ENCODE measurements at regions not wholly inside any gene's neighbourhood (a gene's known extent, or its start where the extent isn't known, plus 50 kb on each side); places are given as distances from the start of the nearest gene placed in this dataset.

DNA sequence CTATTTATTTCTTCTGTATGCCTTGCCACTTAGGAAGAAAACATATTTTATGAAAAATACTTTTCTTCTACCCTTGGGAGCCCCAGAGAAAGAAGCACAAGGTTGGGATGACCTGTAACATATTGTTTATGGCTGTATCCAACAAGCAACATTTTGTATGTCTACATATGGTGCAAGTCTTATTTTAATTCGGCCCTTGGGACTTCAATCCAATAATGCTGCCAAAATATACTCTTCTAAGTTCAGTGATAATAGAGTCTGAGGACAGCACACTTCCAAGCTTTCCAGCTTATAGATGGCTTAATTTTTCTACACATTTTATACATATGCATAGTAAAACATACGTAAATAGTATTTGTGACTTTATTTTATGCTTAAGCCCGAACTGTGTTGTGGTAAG, 318.5 kb upstream of the SEMA3A start:
- no peaks in the 10 kb centered on the region for H3K27me3 Mint-ChIP-seq (ENCODE audit: insufficient read depth, unreplicated experiment)
- no peaks in the 10 kb centered on the region for H3K4me1 Mint-ChIP-seq (ENCODE audit: low read depth, unreplicated experiment)
- Histone ChIP-seq H3K4me1 (no peaks in the 10 kb centered on the region), H3K4me3 (ENCODE audit: low read depth, low read length) (no peak overlapping the region), H3K36me3 (ENCODE audit: control insufficient read depth, insufficient read depth, low read length) (no peaks in the 10 kb centered on the region), H3K27me3 (replicated peaks; ENCODE audit: control insufficient read depth, insufficient read depth, low read length) (no peaks in the 10 kb centered on the region), H3K9me3 (no peaks in the 10 kb centered on the region)
- DNase-seq: no peak
- BruUV-seq (replicated peaks): no TSS peak
- H3K4me3 Mint-ChIP-seq (ENCODE audit: unreplicated experiment): no peak overlapping the region
- no peaks in the 10 kb centered on the region for H3K9me3 Mint-ChIP-seq (ENCODE audit: unreplicated experiment)
- POLR2A ChIA-PET: no interaction called here
- intact Hi-C loops (cut with micrococcal nuclease; ENCODE audit: unreplicated experiment): no loop called here
- H3K27ac Mint-ChIP-seq (ENCODE audit: unreplicated experiment): no peak overlapping the region
- CTCF ChIA-PET: no interaction called here
- TF ChIP-seq, protein P1, sequence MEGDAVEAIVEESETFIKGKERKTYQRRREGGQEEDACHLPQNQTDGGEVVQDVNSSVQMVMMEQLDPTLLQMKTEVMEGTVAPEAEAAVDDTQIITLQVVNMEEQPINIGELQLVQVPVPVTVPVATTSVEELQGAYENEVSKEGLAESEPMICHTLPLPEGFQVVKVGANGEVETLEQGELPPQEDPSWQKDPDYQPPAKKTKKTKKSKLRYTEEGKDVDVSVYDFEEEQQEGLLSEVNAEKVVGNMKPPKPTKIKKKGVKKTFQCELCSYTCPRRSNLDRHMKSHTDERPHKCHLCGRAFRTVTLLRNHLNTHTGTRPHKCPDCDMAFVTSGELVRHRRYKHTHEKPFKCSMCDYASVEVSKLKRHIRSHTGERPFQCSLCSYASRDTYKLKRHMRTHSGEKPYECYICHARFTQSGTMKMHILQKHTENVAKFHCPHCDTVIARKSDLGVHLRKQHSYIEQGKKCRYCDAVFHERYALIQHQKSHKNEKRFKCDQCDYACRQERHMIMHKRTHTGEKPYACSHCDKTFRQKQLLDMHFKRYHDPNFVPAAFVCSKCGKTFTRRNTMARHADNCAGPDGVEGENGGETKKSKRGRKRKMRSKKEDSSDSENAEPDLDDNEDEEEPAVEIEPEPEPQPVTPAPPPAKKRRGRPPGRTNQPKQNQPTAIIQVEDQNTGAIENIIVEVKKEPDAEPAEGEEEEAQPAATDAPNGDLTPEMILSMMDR (IDR thresholded peaks at IDR 0.05; ENCODE audit: insufficient read depth in 1 of 2, low read depth in 1 of 2, low read length in 1 of 2, severe bottlenecking in 1 of 2, unreplicated experiment in 1 of 2): no peak
- no peaks in the 10 kb centered on the region for H3K36me3 Mint-ChIP-seq (ENCODE audit: insufficient read depth, unreplicated experiment)

DNA sequence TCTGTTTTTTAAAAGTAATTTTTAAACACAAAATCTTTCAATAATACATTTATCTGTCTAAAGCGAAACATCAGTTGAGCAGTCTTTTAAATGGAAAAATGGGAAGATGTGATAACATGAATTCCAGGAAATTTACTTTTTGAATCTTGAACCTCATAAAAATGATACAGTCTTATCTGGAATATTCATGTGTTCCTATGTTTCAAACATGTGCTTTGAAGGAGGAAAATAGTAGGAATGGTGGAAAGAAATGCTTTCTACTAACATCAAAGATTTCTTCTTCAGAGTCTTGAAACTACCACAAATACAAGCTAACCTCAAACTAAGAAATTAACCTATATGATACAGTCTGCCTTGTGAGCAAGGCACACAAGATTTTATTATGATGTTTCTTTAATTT, 317.5 kb upstream of the SEMA3A start:
- H3K36me3 Mint-ChIP-seq (ENCODE audit: insufficient read depth, unreplicated experiment): no peaks in the 10 kb centered on the region
- ChIA-PET CTCF (no interaction called here), POLR2A (no interaction called here)
- H3K27me3 ChIP-seq (replicated peaks; ENCODE audit: control insufficient read depth, insufficient read depth, low read length): no peaks in the 10 kb centered on the region
- no peaks in the 10 kb centered on the region for H3K9me3 Mint-ChIP-seq (ENCODE audit: unreplicated experiment)
- intact Hi-C loops (cut with micrococcal nuclease; ENCODE audit: unreplicated experiment): no loop called here
- no TSS peak for BruUV-seq (replicated peaks)
- no peak overlapping the region for H3K4me3 ChIP-seq (ENCODE audit: low read depth, low read length)
- TF ChIP-seq, protein P1 (IDR thresholded peaks at IDR 0.05; ENCODE audit: insufficient read depth in 1 of 2, low read depth in 1 of 2, low read length in 1 of 2, severe bottlenecking in 1 of 2, unreplicated experiment in 1 of 2): no peak
- H3K4me1 Mint-ChIP-seq (ENCODE audit: low read depth, unreplicated experiment): no peaks in the 10 kb centered on the region
- H3K4me3 Mint-ChIP-seq (ENCODE audit: unreplicated experiment): no peak overlapping the region
- no peaks in the 10 kb centered on the region for H3K4me1 ChIP-seq
- H3K27me3 Mint-ChIP-seq (ENCODE audit: insufficient read depth, unreplicated experiment): no peaks in the 10 kb centered on the region
- DNase-seq: no peak
- H3K9me3 ChIP-seq: no peaks in the 10 kb centered on the region
- no peaks in the 10 kb centered on the region for H3K36me3 ChIP-seq (ENCODE audit: control insufficient read depth, insufficient read depth, low read length)
- H3K27ac Mint-ChIP-seq (ENCODE audit: unreplicated experiment): no peak overlapping the region

DNA sequence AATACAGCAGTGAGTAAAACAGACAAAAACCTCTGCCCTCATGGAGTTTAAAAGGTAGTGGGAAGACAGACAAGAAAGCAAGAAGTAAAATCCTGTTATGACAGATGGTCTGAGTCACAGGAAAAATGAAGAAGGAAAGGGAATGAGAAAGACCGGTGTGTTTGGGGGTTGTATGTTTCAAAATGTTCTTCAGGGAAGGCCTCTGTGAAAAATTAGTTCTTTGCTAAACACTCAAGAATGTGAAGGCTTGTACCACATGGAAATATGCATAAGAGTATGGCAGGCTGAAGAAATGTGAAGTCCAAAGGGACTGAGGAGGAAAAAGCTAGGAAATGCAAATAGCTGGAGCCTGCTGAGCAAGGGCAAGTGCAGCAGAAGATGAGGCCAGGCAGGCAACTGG, 315.9 kb upstream of the SEMA3A start:
- no peaks in the 10 kb centered on the region for H3K27me3 Mint-ChIP-seq (ENCODE audit: insufficient read depth, unreplicated experiment)
- intact Hi-C loops (cut with micrococcal nuclease; ENCODE audit: unreplicated experiment): no loop called here
- H3K36me3 ChIP-seq (ENCODE audit: control insufficient read depth, insufficient read depth, low read length): no peaks in the 10 kb centered on the region
- BruUV-seq (replicated peaks): no TSS peak
- no peak for DNase-seq
- no peaks in the 10 kb centered on the region for H3K9me3 Mint-ChIP-seq (ENCODE audit: unreplicated experiment)
- H3K4me3 Mint-ChIP-seq (ENCODE audit: unreplicated experiment): no peak overlapping the region
- H3K4me1 ChIP-seq: no peaks in the 10 kb centered on the region
- H3K27me3 ChIP-seq (replicated peaks; ENCODE audit: control insufficient read depth, insufficient read depth, low read length): no peaks in the 10 kb centered on the region
- H3K9me3 ChIP-seq: no peaks in the 10 kb centered on the region
- no peak overlapping the region for H3K4me3 ChIP-seq (ENCODE audit: low read depth, low read length)
- H3K36me3 Mint-ChIP-seq (ENCODE audit: insufficient read depth, unreplicated experiment): no peaks in the 10 kb centered on the region
- H3K27ac Mint-ChIP-seq (ENCODE audit: unreplicated experiment): no peak overlapping the region
- ChIA-PET POLR2A (no interaction called here), CTCF (no interaction called here)
- no peaks in the 10 kb centered on the region for H3K4me1 Mint-ChIP-seq (ENCODE audit: low read depth, unreplicated experiment)
- TF ChIP-seq, protein P1 (IDR thresholded peaks at IDR 0.05; ENCODE audit: insufficient read depth in 1 of 2, low read depth in 1 of 2, low read length in 1 of 2, severe bottlenecking in 1 of 2, unreplicated experiment in 1 of 2): no peak

All from Caco-2 (cell line).